Stimulated activated CD8-positive, alpha-beta memory T cell treated with anti-CD3 and anti-CD28 coated beads, Interleukin-4, amount 100 ng/mL, for 24 hours (primary cell): ENCODE measurements at regions not wholly inside any gene's neighbourhood (a gene's known extent, or its start where the extent isn't known, plus 50 kb on each side); places are given as distances from the start of the nearest gene placed in this dataset.

Experiments used
- DNase-seq: peaks from one replicate; pipeline ENCODE4 v3.0.0-alpha.2; 2020; ENCODE audit warnings: low read depth

DNA sequence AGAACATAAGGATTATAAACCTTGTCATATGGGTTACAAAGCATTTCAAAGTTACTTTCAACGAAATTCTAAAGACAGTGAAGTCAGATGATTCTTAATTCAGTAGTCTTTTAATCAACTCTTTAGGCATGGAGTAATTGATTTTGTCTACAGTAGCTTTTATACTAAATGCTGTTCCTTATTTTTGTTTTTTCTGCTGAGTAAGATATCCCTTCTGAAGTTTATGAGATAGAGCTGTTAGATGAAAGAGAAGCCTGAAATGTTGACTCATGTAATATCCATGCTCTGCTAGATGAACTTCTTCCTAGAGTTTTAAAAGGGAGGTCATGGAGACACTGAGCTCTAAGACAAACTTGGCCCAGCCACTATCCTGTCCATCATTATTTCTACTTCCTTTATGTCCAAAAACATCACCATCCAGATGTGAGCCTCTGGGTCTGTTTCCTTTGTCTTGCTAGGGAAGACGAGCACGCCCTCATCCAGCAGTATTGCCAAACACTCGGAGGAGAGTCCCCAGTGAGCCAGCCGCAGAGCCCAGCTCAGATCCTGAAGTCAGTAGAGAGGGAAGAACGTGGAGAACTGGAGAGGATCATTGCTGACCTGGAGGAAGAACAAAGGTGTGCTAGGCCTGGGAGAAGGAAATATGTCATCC is 550.3 kb downstream of the UTRN start:
- DNase-seq: no peak

GRCh38 chr6:144840619-144841018 is 555.5 kb downstream of the UTRN start:
- no peak for DNase-seq

- DNase-seq: no peak
These were observed 558.6 kb downstream of the UTRN start for GRCh38 chr6:144843701-144844100.

DNA sequence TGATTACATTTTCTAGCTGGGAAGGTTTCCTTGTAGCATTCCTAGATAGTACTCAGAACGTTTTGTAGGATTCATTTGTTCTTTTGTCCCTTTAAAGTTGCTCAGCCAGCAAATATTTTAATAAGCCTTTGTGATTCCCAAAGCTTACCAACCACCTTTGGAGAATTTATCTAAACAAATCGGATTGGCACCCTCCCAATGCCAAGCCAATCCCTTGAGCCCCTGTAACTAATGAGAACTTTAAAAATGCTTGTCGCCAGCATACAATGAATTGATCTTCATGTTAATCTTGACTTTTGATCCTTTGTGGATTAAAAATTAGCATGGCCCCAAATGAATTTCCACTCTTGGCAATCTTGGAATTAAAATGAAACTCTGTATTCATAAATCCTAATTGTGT is 559.5 kb downstream of the UTRN start:
- no peak for DNase-seq

- DNase-seq: no peak
These were observed 560.1 kb downstream of the UTRN start for GRCh38 chr6:144845186-144845585.

- DNase-seq: no peak
These were observed 562.8 kb downstream of the UTRN start for GRCh38 chr6:144847916-144848315.

DNA sequence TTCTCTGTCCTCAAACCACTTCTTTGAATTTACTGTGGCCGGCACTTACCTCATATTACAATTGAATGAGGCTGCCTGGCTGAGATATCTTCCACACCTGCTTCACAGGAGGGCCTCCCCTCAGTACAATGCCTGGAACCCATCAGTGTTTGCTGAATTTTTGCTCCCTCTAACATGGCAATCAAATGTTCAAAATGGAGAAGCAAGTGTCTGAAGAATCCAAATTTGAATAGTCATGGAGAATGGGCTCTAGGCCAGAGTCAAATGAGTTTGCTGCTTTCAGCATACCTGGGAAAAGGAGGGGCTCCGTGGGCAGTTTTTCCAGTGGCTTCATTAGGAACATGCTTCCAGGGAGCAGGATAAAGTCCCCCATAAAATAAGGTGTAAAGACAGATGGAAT is 564.8 kb downstream of the UTRN start:
- no peak for DNase-seq

GRCh38 chr6:144853603-144854002 is 568.5 kb downstream of the UTRN start:
- DNase-seq: no peak

- no peak for DNase-seq
These were observed 569.5 kb downstream of the UTRN start for GRCh38 chr6:144854654-144855053.

DNA sequence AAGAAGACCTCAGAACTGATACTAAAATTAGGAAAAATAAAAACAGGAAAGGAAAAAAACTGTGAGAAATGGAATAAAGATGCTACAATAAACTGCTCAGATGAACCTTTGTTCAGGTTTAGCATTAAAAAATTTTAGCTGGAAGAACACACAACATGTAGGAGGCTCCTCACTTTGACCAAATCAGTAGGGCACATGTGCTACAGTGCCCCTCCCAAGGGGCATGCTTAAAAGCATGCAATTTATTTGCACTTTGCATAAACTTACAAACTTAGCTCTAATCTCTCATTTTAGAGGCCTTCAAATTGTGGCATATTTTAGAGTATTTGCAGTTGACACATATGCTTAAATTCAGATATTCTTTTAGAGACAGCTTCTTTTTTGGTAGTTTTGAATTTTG is 570.2 kb downstream of the UTRN start:
- no peak for DNase-seq

DNA sequence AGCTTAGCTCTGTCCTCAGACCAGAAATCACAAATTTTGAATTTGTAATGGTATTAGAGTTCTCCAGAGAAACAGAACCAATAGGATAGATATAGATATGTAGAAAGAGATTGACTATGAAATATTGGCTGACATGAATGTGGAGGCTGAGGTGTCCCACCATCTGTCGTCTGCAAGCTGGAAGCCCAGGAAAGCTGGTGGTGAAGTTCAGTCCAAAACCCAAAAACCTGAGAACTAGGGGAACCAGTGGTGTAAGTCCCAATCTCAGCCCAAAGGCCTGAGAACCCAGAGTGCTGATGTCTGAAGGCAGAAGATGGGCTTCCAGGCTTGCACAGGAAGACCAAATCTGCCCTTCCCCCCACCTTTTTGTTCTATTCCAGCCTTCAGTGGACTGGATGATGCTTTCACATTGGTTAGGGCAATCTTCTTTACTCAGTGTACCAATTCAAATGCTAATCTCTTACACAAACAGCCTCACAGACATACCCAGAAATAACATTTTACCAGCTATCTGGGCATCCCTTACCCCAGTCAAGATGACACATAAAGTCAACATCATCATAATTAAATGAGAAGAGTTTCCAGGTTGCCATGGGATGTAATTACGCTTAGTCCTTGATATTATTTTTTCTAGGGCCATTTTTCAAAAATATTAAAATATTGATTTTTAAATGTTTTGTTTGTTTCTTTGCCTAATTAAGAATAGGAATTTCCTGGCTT is 570.8 kb downstream of the UTRN start:
- DNase-seq: no peak

- no peak for DNase-seq
These were observed 571.5 kb downstream of the UTRN start for GRCh38 chr6:144856622-144857021.

GRCh38 chr6:144857086-144857485 is 572.0 kb downstream of the UTRN start:
- no peak for DNase-seq

DNA sequence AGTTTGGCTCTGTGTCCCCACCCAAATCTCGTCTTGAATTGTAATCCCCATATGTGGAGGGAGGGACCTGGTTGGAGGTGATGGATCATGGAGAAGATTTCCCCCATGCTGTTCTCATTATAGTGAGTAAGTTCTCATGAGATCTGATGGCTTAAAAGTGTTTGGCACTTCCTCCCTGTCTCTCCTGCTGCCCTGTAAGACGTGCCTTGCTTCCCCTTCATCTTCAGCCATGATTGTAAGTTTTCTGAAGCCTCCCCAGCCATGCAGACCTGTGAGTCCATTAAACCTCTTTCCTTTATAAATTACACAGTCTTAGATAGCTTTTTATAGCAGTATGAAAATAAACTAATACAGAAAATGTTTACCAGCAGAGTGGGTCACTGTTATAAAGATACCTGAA is 577.6 kb downstream of the UTRN start:
- no peak for DNase-seq

GRCh38 chr6:144867761-144868160 is 582.6 kb downstream of the UTRN start:
- no peak for DNase-seq

DNA sequence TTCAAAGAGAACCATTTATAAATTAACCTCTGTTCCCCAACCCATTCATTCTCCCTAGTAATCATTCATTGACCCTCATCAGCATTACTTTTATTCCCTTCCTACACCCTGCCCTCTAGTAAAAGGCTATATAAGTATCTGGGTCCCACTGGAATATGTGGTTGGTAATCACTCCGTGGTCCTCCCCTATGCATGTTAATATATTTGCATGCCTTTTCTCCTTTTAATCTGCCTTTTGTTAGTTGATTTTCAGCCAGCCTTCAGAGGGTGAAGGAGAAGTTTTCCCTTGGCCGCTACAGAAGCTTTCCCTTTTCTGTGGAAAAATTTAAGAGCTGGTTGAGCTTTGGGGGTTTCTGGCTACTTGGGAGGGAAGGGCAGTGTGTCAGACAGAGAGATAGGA is 585.6 kb downstream of the UTRN start:
- DNase-seq: no peak

- no peak for DNase-seq
These were observed 588.7 kb downstream of the UTRN start for GRCh38 chr6:144873623-144874378.

DNA sequence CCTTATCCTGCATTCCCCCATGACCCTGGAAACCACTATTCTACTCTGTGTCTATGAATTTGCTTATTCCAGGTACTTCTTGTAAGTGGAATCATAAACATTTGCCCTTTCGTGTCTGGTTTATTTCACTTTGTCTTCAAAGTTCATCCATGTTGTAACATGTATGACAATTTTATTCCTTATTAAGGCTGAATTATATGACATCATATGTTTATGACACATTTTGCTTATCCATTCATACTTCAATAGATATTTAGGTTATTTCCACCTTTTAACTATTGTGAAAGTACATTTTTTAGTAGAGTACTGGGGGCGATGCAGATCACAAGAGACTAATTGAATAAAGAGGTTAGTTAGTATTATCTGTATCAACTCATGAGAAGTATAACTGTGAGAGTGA is 591.6 kb downstream of the UTRN start:
- DNase-seq: no peak

GRCh38 chr6:144877118-144877517 is 592.0 kb downstream of the UTRN start:
- no peak for DNase-seq

GRCh38 chr6:144878577-144878976 is 593.4 kb downstream of the UTRN start:
- DNase-seq: no peak

GRCh38 chr6:144879436-144879835 is 594.3 kb downstream of the UTRN start:
- no peak for DNase-seq

DNA sequence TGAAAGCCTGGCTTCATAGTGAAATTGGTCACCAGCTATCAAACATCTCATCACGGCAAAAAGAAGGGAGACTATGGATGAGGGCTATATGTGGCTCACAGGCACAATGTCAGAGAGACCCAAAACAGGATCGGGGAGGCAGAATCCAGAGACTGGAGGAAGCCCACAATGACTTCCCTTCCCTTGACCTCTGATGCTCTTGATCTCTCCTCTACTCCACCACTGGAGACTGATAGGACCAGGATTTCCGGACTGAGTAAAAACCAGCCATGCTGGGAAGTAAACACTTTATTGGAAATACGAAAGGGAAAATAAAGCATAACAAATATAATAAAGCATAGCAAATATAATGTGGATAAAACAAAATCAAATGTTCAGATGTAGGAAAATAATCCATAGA is 597.3 kb downstream of the UTRN start:
- no peak for DNase-seq

GRCh38 chr6:144883915-144884314 is 598.8 kb downstream of the UTRN start:
- DNase-seq: no peak
